ENCODE measurements at regions not wholly inside any gene's neighbourhood (a gene's known extent, or its start where the extent isn't known, plus 50 kb on each side); places are given as distances from the start of the nearest gene placed in this dataset.

DNA sequence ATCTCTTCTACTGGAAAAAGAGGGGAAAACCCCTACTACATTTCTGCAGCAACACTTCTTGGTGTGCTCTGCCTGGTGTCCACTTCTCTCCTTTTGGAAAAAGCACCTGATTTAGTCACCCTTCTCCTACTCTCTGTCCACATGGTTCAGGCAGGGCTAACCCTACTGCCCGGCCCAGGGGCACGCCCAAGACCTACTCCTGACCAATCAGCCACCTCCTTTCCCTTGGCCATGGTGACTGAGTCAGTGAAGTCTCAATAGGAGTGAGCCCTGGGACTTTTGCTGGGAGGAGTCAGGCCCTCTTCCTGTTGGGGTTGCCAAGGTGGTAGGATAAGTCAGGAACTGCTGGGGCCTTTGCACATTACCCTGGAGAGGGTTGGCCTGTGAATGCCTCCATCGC, 52.5 kb upstream of the MYL2 start:
- Histone ChIP-seq H3K9me3 (ENCODE audit: control insufficient read depth in 4 of 4, low read length in 3 of 4) (peaks cover 0 to 4% (median 0%) of the 10 kb centered on the region in 4 donors), H3K27ac (ENCODE audit: low read depth in 1 of 2, low read length in 2 of 2) (no peak overlapping the region), H3K4me1 (ENCODE audit: control insufficient read depth in 4 of 4, insufficient read depth in 4 of 4, low read length in 3 of 4) (no peaks in the 10 kb centered on the region), H3K36me3 (ENCODE audit: control insufficient read depth in 4 of 4, insufficient read depth in 3 of 4, low read depth in 1 of 4, low read length in 3 of 4) (no peaks in the 10 kb centered on the region), H3K4me3 (ENCODE audit: low read depth in 1 of 3, low read length in 3 of 3) (no peak overlapping the region), H3K27me3 (ENCODE audit: control insufficient read depth in 4 of 4, insufficient read depth in 4 of 4, low read length in 3 of 4) (peaks cover 0 to under 1% (median 0%) of the 10 kb centered on the region in 4 donors), H3K9ac (ENCODE audit: low read depth in 1 of 2, low read length in 2 of 2) (no peak overlapping the region)
- no peak for DNase-seq (ENCODE audit: low spot score)
- no peak for TF ChIP-seq SP1 (IDR thresholded peaks at IDR 0.05)
- TF ChIP-seq TAF1 (conservative IDR thresholded peaks at IDR 0.05) = no peak
- no peak for TF ChIP-seq HNF4G (IDR thresholded peaks at IDR 0.05)
- no peak for TF ChIP-seq EGR1 (IDR thresholded peaks at IDR 0.05; ENCODE audit: low read depth in 2 of 2)
- no peak for TF ChIP-seq JUND (IDR thresholded peaks at IDR 0.05)
- no peak for TF ChIP-seq REST (IDR thresholded peaks at IDR 0.05)
- TF ChIP-seq, protein P1, sequence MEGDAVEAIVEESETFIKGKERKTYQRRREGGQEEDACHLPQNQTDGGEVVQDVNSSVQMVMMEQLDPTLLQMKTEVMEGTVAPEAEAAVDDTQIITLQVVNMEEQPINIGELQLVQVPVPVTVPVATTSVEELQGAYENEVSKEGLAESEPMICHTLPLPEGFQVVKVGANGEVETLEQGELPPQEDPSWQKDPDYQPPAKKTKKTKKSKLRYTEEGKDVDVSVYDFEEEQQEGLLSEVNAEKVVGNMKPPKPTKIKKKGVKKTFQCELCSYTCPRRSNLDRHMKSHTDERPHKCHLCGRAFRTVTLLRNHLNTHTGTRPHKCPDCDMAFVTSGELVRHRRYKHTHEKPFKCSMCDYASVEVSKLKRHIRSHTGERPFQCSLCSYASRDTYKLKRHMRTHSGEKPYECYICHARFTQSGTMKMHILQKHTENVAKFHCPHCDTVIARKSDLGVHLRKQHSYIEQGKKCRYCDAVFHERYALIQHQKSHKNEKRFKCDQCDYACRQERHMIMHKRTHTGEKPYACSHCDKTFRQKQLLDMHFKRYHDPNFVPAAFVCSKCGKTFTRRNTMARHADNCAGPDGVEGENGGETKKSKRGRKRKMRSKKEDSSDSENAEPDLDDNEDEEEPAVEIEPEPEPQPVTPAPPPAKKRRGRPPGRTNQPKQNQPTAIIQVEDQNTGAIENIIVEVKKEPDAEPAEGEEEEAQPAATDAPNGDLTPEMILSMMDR (IDR thresholded peaks at IDR 0.05; ENCODE audit: low read depth, low read length, missing input control) = no peak
- TF ChIP-seq YY1 (IDR thresholded peaks at IDR 0.05) = no peak
- TF ChIP-seq FOXA1 (IDR thresholded peaks at IDR 0.05) = no peak
- TF ChIP-seq NR2F2 (IDR thresholded peaks at IDR 0.05) = no peak
- no peak for TF ChIP-seq ATF3 (IDR thresholded peaks at IDR 0.05)
- TF ChIP-seq, protein P2, sequence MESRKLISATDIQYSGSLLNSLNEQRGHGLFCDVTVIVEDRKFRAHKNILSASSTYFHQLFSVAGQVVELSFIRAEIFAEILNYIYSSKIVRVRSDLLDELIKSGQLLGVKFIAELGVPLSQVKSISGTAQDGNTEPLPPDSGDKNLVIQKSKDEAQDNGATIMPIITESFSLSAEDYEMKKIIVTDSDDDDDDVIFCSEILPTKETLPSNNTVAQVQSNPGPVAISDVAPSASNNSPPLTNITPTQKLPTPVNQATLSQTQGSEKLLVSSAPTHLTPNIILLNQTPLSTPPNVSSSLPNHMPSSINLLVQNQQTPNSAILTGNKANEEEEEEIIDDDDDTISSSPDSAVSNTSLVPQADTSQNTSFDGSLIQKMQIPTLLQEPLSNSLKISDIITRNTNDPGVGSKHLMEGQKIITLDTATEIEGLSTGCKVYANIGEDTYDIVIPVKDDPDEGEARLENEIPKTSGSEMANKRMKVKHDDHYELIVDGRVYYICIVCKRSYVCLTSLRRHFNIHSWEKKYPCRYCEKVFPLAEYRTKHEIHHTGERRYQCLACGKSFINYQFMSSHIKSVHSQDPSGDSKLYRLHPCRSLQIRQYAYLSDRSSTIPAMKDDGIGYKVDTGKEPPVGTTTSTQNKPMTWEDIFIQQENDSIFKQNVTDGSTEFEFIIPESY (IDR thresholded peaks at IDR 0.05) = no peak
- no peak for TF ChIP-seq HNF4A (conservative IDR thresholded peaks at IDR 0.05)
- WGBS = 82% methylated on average over 3 of the region's 3 CpGs

GRCh38 chr12:110971936-110972335, 51.6 kb upstream of the MYL2 start:
- peaks cover 0 to 4% (median 0%) of the 10 kb centered on the region in 4 donors for H3K9me3 ChIP-seq (ENCODE audit: control insufficient read depth in 4 of 4, low read length in 3 of 4)
- 79% methylated on average over 12 of the region's 12 CpGs for WGBS
- peaks cover 0 to 2% (median 0%) of the 10 kb centered on the region in 4 donors for H3K27me3 ChIP-seq (ENCODE audit: control insufficient read depth in 4 of 4, insufficient read depth in 4 of 4, low read length in 3 of 4)
- DNase-seq (ENCODE audit: low spot score) = no peak
- no peaks in the 10 kb centered on the region for H3K36me3 ChIP-seq (ENCODE audit: control insufficient read depth in 4 of 4, insufficient read depth in 3 of 4, low read depth in 1 of 4, low read length in 3 of 4)
- H3K27ac ChIP-seq (ENCODE audit: low read depth in 1 of 2, low read length in 2 of 2) = no peak overlapping the region
- no peak overlapping the region for H3K4me3 ChIP-seq (ENCODE audit: low read depth in 1 of 3, low read length in 3 of 3)
- H3K4me1 ChIP-seq (ENCODE audit: control insufficient read depth in 4 of 4, insufficient read depth in 4 of 4, low read length in 3 of 4) = no peaks in the 10 kb centered on the region
- no peak overlapping the region for H3K9ac ChIP-seq (ENCODE audit: low read depth in 1 of 2, low read length in 2 of 2)
- TF ChIP-seq YY1 (IDR thresholded peaks at IDR 0.05) = no peak
- no peak for TF ChIP-seq GABPA (IDR thresholded peaks at IDR 0.05 in 1 of 2, conservative IDR thresholded peaks at IDR 0.05 in 1 of 2)
- TF ChIP-seq, protein P1 (IDR thresholded peaks at IDR 0.05; ENCODE audit: low read depth, low read length, missing input control) = no peak
- TF ChIP-seq, protein P2 (IDR thresholded peaks at IDR 0.05) = no peak
- TF ChIP-seq TAF1 (conservative IDR thresholded peaks at IDR 0.05) = no peak
- no peak for TF ChIP-seq RXRA (IDR thresholded peaks at IDR 0.05)
- TF ChIP-seq HNF4G (IDR thresholded peaks at IDR 0.05) = no peak
- TF ChIP-seq HNF4A (conservative IDR thresholded peaks at IDR 0.05) = no peak
- TF ChIP-seq NR2F2 (IDR thresholded peaks at IDR 0.05) = no peak
- TF ChIP-seq, protein P3, sequence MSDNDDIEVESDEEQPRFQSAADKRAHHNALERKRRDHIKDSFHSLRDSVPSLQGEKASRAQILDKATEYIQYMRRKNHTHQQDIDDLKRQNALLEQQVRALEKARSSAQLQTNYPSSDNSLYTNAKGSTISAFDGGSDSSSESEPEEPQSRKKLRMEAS (IDR thresholded peaks at IDR 0.05) = no peak
- no peak for TF ChIP-seq SP1 (IDR thresholded peaks at IDR 0.05)
- TF ChIP-seq EGR1 (IDR thresholded peaks at IDR 0.05; ENCODE audit: low read depth in 2 of 2) = no peak
- no peak for TF ChIP-seq FOXA1 (IDR thresholded peaks at IDR 0.05)
